GM23338 (cell line): ENCODE measurements at regions not wholly inside any gene's neighbourhood (a gene's known extent, or its start where the extent isn't known, plus 50 kb on each side); places are given as distances from the start of the nearest gene placed in this dataset.

ENCODE experiments used
- ATAC-seq: fragments of 200-7000 bp; cut with Tn5 transposase; 3 replicates; pipeline ENCODE4 v1.9.1; 2020
- DNase-seq: peaks from one replicate; pipeline ENCODE4 v3.0.0-alpha.2; 2015; ENCODE audit warnings: low spot score
- H2AFZ ChIP-seq: fragments of 200-600 bp; sonication (generic); 2 replicates; pipeline ENCODE4 v1.8.0; 2016; ENCODE audit warnings: antibody characterized with exemption, mild to moderate bottlenecking, moderate library complexity
- H3F3A ChIP-seq: fragments of 200-600 bp; sonication (generic); replicated peaks from 2 replicates; pipeline ENCODE4 v1.8.0; 2017; ENCODE audit warnings: antibody characterized with exemption, mixed run types, low read depth
- H3K27ac ChIP-seq: fragments of 200-600 bp; sonication (generic); 2 replicates; pipeline ENCODE4 v1.6.1; 2016; ENCODE audit warnings: low read depth
- H3K27me3 ChIP-seq: fragments of 200-600 bp; sonication (generic); 2 replicates; pipeline ENCODE4 v1.8.0; 2016; ENCODE audit warnings: mild to moderate bottlenecking, mixed run types, moderate library complexity; ENCODE audit not compliant: insufficient read depth
- H3K36me3 ChIP-seq: fragments of 200-600 bp; sonication (generic); 2 replicates; pipeline ENCODE4 v1.8.0; 2016; ENCODE audit warnings: mild to moderate bottlenecking; ENCODE audit not compliant: insufficient read depth
- H3K4me1 ChIP-seq: fragments of 200-600 bp; sonication (generic); 2 replicates; pipeline ENCODE4 v1.8.0; 2016; ENCODE audit warnings: mild to moderate bottlenecking, moderate library complexity; ENCODE audit not compliant: insufficient read depth
- H3K4me2 ChIP-seq: fragments of 200-600 bp; sonication (generic); 2 replicates; pipeline ENCODE4 v1.7.1; 2017; ENCODE audit warnings: mixed run types
- H3K4me3 ChIP-seq: fragments of 200-600 bp; sonication (generic); 2 replicates; pipeline ENCODE4 v1.6.1; 2016; ENCODE audit warnings: mixed run types
- H3K79me2 ChIP-seq: fragments of 200-600 bp; sonication (generic); replicated peaks from 2 replicates; pipeline ENCODE4 v1.8.0; 2017; ENCODE audit warnings: mild to moderate bottlenecking; ENCODE audit not compliant: insufficient read depth
- H3K9me2 ChIP-seq: fragments of 200-600 bp; sonication (generic); 2 replicates; pipeline ENCODE4 v1.8.0; 2017; ENCODE audit not compliant: insufficient read depth
- H4K20me1 ChIP-seq: fragments of 200-600 bp; sonication (generic); replicated peaks from 2 replicates; pipeline ENCODE4 v1.8.0; 2017; ENCODE audit warnings: mild to moderate bottlenecking; ENCODE audit not compliant: insufficient read depth
- H3K27ac Mint-ChIP-seq: 2 replicates; pipeline ENCODE4 v1.8.0; 2020; ENCODE audit warnings: inconsistent platforms, mild to moderate bottlenecking, moderate library complexity, mixed read lengths
- H3K27me3 Mint-ChIP-seq: 3 replicates; pipeline ENCODE4 v1.8.0; 2022; ENCODE audit warnings: low read depth, mild to moderate bottlenecking, moderate library complexity, mixed read lengths, inconsistent platforms; ENCODE audit not compliant: insufficient read depth, poor library complexity
- H3K36me3 Mint-ChIP-seq: 3 replicates; pipeline ENCODE4 v1.8.0; 2021; ENCODE audit warnings: low read depth, mild to moderate bottlenecking, inconsistent platforms, moderate library complexity, mixed read lengths
- H3K4me1 Mint-ChIP-seq: 3 replicates; pipeline ENCODE4 v1.8.0; 2020; ENCODE audit warnings: mild to moderate bottlenecking, inconsistent platforms, mixed read lengths
- H3K4me3 Mint-ChIP-seq: 3 replicates; pipeline ENCODE4 v1.8.0; 2021; ENCODE audit warnings: moderate library complexity, mild to moderate bottlenecking, inconsistent platforms, mixed read lengths
- H3K9me3 Mint-ChIP-seq: 3 replicates; pipeline ENCODE4 v1.8.0; 2020; ENCODE audit warnings: moderate library complexity, mild to moderate bottlenecking, inconsistent platforms, mixed read lengths
- CREB1 ChIP-seq: fragments of 250-450 bp; sonication (Bioruptor Pico); IDR thresholded peaks from 2 replicates; pipeline ENCODE4 v1.5.0; 2020; ENCODE audit warnings: low read depth, mild to moderate bottlenecking, moderate library complexity
- EZH2 ChIP-seq: fragments of 200-600 bp; sonication (generic); IDR thresholded peaks from one replicate; pipeline ENCODE4 v1.8.0; 2017; ENCODE audit warnings: antibody characterized with exemption, mild to moderate bottlenecking, low read depth; ENCODE audit not compliant: unreplicated experiment
- JUNB ChIP-seq: IDR thresholded peaks from one replicate; pipeline ENCODE4 v1.6.1; 2016; ENCODE audit warnings: antibody characterized with exemption; ENCODE audit not compliant: unreplicated experiment
- STAT1 ChIP-seq: IDR thresholded peaks from one replicate; pipeline ENCODE4 v1.6.1; 2016; ENCODE audit warnings: antibody characterized with exemption; ENCODE audit not compliant: unreplicated experiment
- ZNF114 ChIP-seq: fragments of 250-450 bp; sonication (Bioruptor Pico); IDR thresholded peaks from 2 replicates; pipeline ENCODE4 v1.5.0; 2020; ENCODE audit warnings: mild to moderate bottlenecking, moderate library complexity
- ZNF331 ChIP-seq: fragments of 250-450 bp; sonication (Bioruptor Pico); IDR thresholded peaks from 2 replicates; pipeline ENCODE4 v1.5.0; 2020; ENCODE audit warnings: low read depth, mild to moderate bottlenecking, moderate library complexity
- TF ChIP-seq, protein P1 (sequence below): IDR thresholded peaks from one replicate; pipeline ENCODE4 v1.6.1; 2018; ENCODE audit warnings: antibody characterized with exemption; ENCODE audit not compliant: unreplicated experiment

DNA sequence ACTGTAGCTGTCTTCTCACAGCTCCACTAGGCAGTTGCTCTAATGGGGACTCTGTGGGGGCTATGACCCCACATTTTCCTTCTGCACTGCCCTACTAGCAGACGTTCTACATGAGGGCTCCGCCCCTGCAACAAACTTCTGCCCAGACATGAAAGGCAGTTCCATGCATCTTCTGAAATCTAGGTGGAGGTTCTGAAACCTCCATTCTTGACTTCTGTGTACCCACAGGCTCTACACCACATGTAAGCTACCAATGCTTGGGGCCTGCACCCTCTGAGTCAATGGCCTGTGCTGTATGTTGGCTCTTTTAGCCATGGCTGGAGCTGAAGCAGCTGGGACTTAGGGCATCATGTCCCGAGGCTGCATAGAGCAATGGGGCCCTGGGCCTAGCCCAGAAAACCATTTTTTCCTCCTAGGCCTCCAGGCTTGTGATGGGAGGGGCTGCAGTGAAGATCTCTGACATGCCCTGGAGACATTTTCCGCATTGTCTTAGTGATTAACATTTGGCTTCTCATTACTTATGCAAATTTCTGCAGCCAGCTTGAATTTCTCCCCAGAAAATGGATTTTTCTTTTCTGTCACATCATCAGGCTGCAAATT is 123.0 kb downstream of the MYCN start:
- DNase-seq (no peak), ATAC-seq (no peak)
- Mint-ChIP-seq H3K9me3 (peaks cover 49% of the 10 kb centered on the region), H3K36me3 (peaks cover 34% of the 10 kb centered on the region), H3K4me3 (no peak overlapping the region), H3K27me3 (peaks cover 4% of the 10 kb centered on the region), H3K4me1 (no peaks in the 10 kb centered on the region), H3K27ac (no peak overlapping the region)
- Histone ChIP-seq H3K9me2 (0 out of 2 replicates have a peak, but pooled peaks cover 9% of the 10 kb centered on the region), H3F3A (no peaks in the 10 kb centered on the region), H3K27ac (no peak overlapping the region), H3K36me3 (peaks cover 20% of the 10 kb centered on the region; the same call in 1 of the 2 replicates), H3K4me2 (no peak overlapping the region), H4K20me1 (no peaks in the 10 kb centered on the region), H3K27me3 (no peaks in the 10 kb centered on the region), H3K4me3 (no peak overlapping the region), H3K79me2 (no peaks in the 10 kb centered on the region), H2AFZ (no peak overlapping the region), H3K4me1 (no peaks in the 10 kb centered on the region)
- TF ChIP-seq STAT1 (no peak), ZNF331 (CRISPR knock-in tag) (no peak), JUNB (no peak), EZH2 (no peak), ZNF114 (CRISPR knock-in tag) (no peak), CREB1 (CRISPR knock-in tag) (no peak)
- TF ChIP-seq, protein P1, sequence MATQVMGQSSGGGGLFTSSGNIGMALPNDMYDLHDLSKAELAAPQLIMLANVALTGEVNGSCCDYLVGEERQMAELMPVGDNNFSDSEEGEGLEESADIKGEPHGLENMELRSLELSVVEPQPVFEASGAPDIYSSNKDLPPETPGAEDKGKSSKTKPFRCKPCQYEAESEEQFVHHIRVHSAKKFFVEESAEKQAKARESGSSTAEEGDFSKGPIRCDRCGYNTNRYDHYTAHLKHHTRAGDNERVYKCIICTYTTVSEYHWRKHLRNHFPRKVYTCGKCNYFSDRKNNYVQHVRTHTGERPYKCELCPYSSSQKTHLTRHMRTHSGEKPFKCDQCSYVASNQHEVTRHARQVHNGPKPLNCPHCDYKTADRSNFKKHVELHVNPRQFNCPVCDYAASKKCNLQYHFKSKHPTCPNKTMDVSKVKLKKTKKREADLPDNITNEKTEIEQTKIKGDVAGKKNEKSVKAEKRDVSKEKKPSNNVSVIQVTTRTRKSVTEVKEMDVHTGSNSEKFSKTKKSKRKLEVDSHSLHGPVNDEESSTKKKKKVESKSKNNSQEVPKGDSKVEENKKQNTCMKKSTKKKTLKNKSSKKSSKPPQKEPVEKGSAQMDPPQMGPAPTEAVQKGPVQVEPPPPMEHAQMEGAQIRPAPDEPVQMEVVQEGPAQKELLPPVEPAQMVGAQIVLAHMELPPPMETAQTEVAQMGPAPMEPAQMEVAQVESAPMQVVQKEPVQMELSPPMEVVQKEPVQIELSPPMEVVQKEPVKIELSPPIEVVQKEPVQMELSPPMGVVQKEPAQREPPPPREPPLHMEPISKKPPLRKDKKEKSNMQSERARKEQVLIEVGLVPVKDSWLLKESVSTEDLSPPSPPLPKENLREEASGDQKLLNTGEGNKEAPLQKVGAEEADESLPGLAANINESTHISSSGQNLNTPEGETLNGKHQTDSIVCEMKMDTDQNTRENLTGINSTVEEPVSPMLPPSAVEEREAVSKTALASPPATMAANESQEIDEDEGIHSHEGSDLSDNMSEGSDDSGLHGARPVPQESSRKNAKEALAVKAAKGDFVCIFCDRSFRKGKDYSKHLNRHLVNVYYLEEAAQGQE = no peak

DNA sequence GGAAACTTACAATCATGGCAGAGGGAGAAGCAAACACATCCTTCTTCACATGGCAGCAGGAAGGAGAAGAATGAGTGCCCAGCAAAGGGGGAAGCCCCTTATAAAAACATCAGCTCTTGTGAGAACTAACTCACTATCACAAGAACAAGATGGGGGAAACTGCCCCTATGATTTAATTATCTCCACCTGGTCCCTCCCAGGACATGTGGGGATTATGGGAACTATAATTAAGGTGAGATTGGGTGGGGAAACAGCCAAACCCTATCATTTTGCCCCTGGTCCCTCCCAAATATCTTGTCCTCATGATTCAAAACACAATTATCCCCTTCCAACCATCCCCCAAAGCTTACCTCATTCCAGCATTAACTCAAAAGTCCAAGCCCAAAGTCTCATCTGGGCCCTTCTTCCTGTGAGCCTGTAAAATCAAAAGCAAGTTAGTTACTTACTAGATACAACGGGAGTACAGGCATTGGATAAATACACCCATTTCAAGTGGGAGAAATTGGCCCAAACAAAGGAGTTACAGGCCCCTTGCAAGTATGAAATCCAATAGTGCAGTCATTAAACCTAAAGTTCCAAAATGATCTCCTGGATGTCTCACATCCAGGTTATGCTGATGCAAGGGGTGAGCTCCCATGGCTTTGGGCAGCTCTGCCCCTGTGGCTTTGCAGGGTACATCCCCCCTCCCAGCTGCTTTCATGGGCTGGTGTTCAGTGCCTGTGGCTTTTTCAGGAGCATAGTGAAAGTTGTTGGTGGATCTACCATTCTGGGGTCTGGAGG is 122.3 kb downstream of the MYCN start:
- H3K27me3 ChIP-seq = no peaks in the 10 kb centered on the region
- H3K9me3 Mint-ChIP-seq = peaks cover 49% of the 10 kb centered on the region
- H3F3A ChIP-seq = no peaks in the 10 kb centered on the region
- TF ChIP-seq ZNF331 (CRISPR knock-in tag) = no peak
- H4K20me1 ChIP-seq = no peaks in the 10 kb centered on the region
- no peak overlapping the region for H3K4me2 ChIP-seq
- peaks cover 34% of the 10 kb centered on the region for H3K36me3 Mint-ChIP-seq
- H3K27me3 Mint-ChIP-seq = peaks cover 2% of the 10 kb centered on the region
- H3K4me3 ChIP-seq = no peak overlapping the region
- no peaks in the 10 kb centered on the region for H3K4me1 Mint-ChIP-seq
- no peaks in the 10 kb centered on the region for H3K4me1 ChIP-seq
- H3K79me2 ChIP-seq = no peaks in the 10 kb centered on the region
- H3K9me2 ChIP-seq = 0 out of 2 replicates have a peak, but pooled peaks cover 9% of the 10 kb centered on the region
- peaks cover 20% of the 10 kb centered on the region; the same call in 1 of the 2 replicates for H3K36me3 ChIP-seq
- ATAC-seq (no peak), DNase-seq (no peak)
- no peak overlapping the region for H3K27ac ChIP-seq
- no peak overlapping the region; the same call in 2 of the 3 replicates for H3K4me3 Mint-ChIP-seq
- no peak overlapping the region for H2AFZ ChIP-seq
- no peak overlapping the region for H3K27ac Mint-ChIP-seq
